GM19438 (cell line): ENCODE measurements at regions not wholly inside any gene's neighbourhood (a gene's known extent, or its start where the extent isn't known, plus 50 kb on each side); places are given as distances from the start of the nearest gene placed in this dataset.
A peak's percentile ranks its signal among the peaks of the same experiment; 100 is the strongest.
"Not testable (repeated sequence)": the region's sequence is repeated elsewhere in the genome, so short reads cannot be mapped to it uniquely, and the experiment has no call there.

Experiments used
- ATAC-seq: cut with Tn5 transposase; IDR thresholded peaks from one replicate; pipeline ENCODE4 v1.9.1; 2021; ENCODE audit warnings: low read depth; ENCODE audit not compliant: unreplicated experiment

- no peak for ATAC-seq
Measured at GRCh38 chr10:28354511-28354910, 51.6 kb upstream of the MPP7 start.

- no peak for ATAC-seq
Measured at GRCh38 chr10:28355376-28355775, 52.5 kb upstream of the MPP7 start.

- no peak for ATAC-seq
Measured at GRCh38 chr10:28359334-28359733, 56.5 kb upstream of the MPP7 start.

GRCh38 chr10:28360175-28360574 is 57.3 kb upstream of the MPP7 start:
- no peak for ATAC-seq

- no peak for ATAC-seq
Measured at GRCh38 chr10:28363376-28363775, 60.5 kb upstream of the MPP7 start.

- ATAC-seq: no peak
Measured at GRCh38 chr10:28365840-28366239, 63.0 kb upstream of the MPP7 start.

GRCh38 chr10:28366994-28367393 is 64.1 kb upstream of the MPP7 start:
- no peak for ATAC-seq

- no peak for ATAC-seq
Measured at GRCh38 chr10:28367413-28367812, 64.5 kb upstream of the MPP7 start.

GRCh38 chr10:28367929-28368484 is 65.1 kb upstream of the MPP7 start:
- ATAC-seq: peak; percentile 90

GRCh38 chr10:28370107-28370835 is 67.4 kb upstream of the MPP7 start:
- ATAC-seq: no peak

- not testable (repeated sequence) for ATAC-seq
Measured at GRCh38 chr10:28371638-28372037, 68.8 kb upstream of the MPP7 start.

- no peak for ATAC-seq
Measured at GRCh38 chr10:28374036-28374435, 71.2 kb upstream of the MPP7 start.

GRCh38 chr10:28375399-28376354 is 72.8 kb upstream of the MPP7 start:
- ATAC-seq: no peak

- ATAC-seq: no peak
Measured at GRCh38 chr10:28378986-28379585, 76.2 kb upstream of the MPP7 start.

- ATAC-seq: no peak
Measured at GRCh38 chr10:28381466-28381865, 78.6 kb upstream of the MPP7 start.

- peak; percentile 77 for ATAC-seq
Measured at GRCh38 chr10:28381903-28382347, 79.1 kb upstream of the MPP7 start.

GRCh38 chr10:28382525-28383269 is 79.8 kb upstream of the MPP7 start:
- ATAC-seq: no peak

- no peak for ATAC-seq
Measured at GRCh38 chr10:28384557-28384956, 81.7 kb upstream of the MPP7 start.

- ATAC-seq: no peak
Measured at GRCh38 chr10:28385748-28386502, 83.1 kb upstream of the MPP7 start.

GRCh38 chr10:28386503-28386868 is 83.6 kb upstream of the MPP7 start:
- no peak for ATAC-seq
